GM19455 (cell line): ENCODE measurements at regions not wholly inside any gene's neighbourhood (a gene's known extent, or its start where the extent isn't known, plus 50 kb on each side); places are given as distances from the start of the nearest gene placed in this dataset.
A peak's percentile ranks its signal among the peaks of the same experiment; 100 is the strongest.

Experiments used
- ATAC-seq: cut with Tn5 transposase; IDR thresholded peaks from one replicate; pipeline ENCODE4 v1.9.1; 2021; ENCODE audit not compliant: unreplicated experiment

GRCh38 chr4:89438102-89438831 lies 130.7 kb upstream of the GPRIN3 start:
- ATAC-seq: peak; percentile 74

DNA sequence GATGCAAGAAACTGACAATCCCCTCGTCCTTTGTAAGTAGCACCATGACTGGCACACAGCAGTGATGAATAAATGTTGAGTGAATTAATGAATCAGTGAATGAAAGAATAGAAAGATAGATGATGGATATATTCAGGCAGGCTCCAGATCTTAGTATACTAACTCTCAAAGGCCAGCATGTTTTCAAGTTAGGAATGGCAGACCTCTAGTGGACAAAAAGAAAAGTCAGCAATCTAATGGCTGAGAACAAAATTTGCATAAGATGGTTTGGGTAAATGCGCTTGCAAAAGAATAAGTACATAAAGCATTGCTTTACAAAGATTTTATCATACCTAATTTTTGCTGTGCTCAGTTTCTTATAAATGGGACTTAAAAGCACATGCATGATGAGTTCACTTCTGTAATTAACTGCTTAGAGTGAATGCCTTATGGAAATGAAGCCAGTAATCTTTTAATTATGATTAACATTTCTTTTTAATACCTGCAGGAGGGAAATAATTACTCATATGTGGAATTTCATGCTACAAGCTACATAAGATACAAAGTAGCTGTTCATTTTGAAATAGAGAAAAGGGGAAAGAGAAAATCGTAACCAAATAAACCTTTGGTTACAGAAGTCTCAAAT lies 126.9 kb upstream of the GPRIN3 start:
- peak; percentile 67 for ATAC-seq

GRCh38 chr4:89427782-89428181 lies 120.2 kb upstream of the GPRIN3 start:
- ATAC-seq: no peak

DNA sequence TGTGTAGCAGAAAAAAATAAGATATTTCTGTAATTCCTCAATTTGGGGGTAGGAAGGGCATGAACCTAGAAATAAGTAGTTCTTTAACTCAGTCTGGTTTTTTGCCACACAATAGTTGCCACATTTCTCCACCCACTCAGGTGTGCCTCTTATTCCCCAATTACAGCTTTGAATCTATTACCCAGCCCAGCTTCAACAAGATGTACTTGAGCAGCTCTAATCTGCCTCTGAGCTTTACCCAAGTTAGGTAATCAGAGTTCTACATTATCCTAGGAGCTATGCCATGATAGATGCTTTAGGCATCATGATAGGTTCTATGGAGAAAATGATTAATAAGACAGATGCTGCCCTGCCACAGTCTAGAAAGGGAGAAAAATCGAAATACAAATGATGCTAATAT lies 117.4 kb upstream of the GPRIN3 start:
- no peak for ATAC-seq

- ATAC-seq: no peak
Observed at GRCh38 chr4:89422441-89422990, 114.9 kb upstream of the GPRIN3 start.

DNA sequence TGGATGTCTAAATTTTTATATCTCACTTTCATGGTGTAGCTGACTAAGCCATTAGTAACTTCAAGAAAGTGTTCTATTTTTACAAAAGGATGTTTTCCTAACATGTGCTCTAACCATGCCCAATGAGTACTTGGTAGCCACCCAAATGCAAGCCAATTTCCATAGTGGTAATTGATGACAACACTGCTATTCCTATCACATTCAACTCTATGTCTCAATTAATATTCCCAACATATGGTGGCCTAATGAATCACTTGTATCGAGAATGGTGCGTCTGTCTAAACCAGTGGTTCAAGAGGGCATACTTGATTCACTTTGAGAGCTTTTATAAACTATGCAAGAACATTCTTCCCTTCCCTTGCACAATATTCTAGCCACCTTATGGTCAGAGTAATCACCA lies 112.9 kb upstream of the GPRIN3 start:
- no peak for ATAC-seq

DNA sequence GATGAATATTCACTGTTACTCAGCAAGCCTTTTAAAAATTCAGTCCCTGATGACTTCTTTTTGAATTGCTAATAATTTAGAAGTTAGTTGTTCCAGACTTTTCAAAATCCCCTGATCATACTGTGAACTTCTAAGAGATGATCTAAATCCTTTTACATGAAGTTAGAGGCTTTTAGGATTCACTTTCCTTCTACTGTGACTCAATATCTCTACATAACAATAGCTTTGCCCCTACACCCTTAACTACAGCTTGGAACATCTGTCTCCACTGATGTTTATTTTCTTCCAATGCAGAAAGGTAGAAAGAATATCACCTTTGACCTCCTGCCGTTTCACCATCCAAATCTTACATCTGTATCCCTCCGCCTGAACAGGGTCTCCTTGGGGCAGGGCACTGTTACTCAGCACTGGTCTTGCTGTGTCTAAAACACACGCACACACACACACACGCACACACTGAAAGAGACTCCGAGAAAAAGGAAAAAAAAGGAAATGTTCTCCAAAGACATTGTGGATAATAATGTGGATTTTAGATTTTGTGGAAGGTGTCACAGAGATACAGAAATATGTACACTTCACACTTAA lies 111.6 kb upstream of the GPRIN3 start:
- no peak for ATAC-seq

GRCh38 chr4:89416960-89417359 lies 109.4 kb upstream of the GPRIN3 start:
- no peak for ATAC-seq

DNA sequence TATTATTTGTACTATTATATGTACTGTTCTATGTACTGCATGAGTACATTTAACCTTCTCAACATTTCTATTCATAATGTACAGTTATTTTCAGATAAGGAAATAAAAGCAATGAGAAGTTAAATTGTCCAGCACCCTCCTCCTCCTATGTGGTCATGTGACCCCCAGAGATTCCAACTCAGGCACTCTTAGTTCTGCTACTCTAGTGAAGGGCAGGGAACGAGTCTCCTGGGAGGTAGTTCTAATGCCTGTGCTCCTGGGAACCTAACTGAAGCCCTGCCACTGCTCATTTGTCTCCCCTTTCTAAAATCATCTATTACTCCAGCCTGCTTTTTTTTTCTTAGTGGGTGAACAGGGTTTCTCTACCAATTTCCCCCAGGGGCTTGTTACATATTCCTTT lies 105.9 kb upstream of the GPRIN3 start:
- ATAC-seq: no peak

- ATAC-seq: no peak
Observed at GRCh38 chr4:89411539-89412309, 104.1 kb upstream of the GPRIN3 start.

- no peak for ATAC-seq
Observed at GRCh38 chr4:89410687-89411086, 103.1 kb upstream of the GPRIN3 start.

DNA sequence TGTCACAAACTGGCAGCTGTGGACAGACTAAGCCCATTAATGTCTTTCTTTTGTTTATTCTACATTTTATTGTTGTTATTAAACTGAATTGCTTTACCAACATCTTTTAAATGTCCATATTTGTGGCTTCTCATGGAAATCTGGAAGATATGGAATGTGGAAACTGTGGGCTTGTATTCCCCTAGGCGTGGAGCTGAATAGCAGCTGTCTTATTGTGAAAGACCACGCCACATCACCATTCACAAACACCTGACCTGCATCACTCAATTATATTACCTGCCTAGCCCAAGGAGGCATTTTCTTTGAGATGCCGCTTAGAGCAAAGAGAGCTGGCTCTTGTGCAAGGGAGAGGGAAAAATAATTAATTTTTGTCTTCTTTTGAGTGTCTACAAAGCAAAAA lies 96.9 kb upstream of the GPRIN3 start:
- no peak for ATAC-seq

- no peak for ATAC-seq
Observed at GRCh38 chr4:89403826-89404225, 96.2 kb upstream of the GPRIN3 start.

DNA sequence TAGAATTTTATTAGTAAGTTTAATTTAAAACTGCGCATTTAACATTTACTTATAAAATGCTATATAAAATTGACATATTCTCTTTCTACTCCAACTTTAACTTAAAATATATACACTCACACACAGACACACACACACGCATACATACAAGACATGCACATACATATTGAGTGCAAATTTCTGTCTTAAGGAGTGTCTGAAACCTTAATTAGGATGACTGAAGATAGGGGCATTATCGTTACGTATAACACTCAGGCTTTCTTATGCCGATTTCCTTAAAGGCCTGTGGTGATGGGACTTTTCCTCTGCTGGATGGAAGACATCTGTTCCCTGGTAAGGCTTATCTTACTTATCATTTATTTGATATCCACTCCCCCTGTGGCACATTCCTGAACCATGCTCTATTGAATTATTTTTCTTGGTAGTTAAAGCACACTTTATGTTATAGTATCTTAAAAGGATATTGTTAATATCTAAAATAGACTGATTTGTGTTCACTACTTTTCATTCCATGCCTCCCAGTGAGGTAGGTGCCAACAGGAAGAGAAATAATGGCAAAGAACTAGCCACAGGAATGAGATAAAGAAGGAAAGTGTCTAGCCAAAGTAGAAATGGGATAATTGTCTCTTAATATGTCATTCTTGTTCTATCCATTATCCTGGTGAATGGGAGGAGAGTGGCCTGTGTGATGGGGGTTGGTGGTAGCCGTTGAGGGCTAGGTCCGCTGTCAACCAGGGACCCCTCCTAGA lies 92.9 kb upstream of the GPRIN3 start:
- ATAC-seq: no peak

DNA sequence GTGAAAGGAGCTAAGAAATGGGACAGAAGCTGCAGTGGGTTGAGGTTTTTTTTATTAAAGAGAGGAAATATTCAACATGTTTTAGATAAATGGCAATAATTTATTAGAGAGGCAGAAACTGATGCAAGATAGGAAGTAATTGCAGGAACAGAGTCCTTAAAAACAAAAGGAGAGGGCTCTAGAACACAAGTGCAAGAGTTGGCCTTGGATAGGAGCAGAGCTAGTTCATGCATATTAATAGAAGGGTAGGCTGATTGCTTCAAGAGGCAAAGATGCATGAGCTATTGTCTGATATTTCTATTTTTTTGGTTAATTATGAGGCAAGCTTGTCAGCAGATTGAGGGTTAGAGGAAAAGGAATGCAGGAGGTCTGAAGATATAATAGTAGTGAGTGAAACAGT lies 91.0 kb upstream of the GPRIN3 start:
- no peak for ATAC-seq

GRCh38 chr4:89398146-89398545 lies 90.5 kb upstream of the GPRIN3 start:
- no peak for ATAC-seq

DNA sequence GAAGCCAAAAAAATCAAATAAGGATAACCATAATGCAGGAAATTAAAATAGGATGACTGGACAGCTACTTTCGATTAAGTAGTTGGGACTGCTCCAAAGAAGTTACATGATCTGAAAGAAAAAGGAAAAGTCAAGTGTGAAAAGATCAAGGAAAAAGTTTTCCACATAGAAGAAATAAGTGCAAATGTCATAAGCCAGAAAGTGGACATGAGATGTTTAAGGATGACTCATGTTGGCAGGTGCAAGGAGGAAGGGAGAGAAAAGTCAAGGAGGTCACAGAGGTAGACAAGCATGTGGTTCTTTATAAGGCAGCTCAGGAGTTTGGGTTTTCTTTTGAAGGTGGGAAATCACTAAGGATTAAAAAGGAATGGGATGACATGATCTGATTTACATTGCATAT lies 89.8 kb upstream of the GPRIN3 start:
- ATAC-seq: no peak

- ATAC-seq: no peak
Observed at GRCh38 chr4:89382439-89382838, 74.8 kb upstream of the GPRIN3 start.

GRCh38 chr4:89380980-89381379 lies 73.4 kb upstream of the GPRIN3 start:
- no peak for ATAC-seq

GRCh38 chr4:89379511-89380044 lies 72.0 kb upstream of the GPRIN3 start:
- ATAC-seq: no peak
